ENCODE measurements at regions not wholly inside any gene's neighbourhood (a gene's known extent, or its start where the extent isn't known, plus 50 kb on each side); places are given as distances from the start of the nearest gene placed in this dataset.
A peak's percentile ranks its signal among the peaks of the same experiment; 100 is the strongest.

DNA sequence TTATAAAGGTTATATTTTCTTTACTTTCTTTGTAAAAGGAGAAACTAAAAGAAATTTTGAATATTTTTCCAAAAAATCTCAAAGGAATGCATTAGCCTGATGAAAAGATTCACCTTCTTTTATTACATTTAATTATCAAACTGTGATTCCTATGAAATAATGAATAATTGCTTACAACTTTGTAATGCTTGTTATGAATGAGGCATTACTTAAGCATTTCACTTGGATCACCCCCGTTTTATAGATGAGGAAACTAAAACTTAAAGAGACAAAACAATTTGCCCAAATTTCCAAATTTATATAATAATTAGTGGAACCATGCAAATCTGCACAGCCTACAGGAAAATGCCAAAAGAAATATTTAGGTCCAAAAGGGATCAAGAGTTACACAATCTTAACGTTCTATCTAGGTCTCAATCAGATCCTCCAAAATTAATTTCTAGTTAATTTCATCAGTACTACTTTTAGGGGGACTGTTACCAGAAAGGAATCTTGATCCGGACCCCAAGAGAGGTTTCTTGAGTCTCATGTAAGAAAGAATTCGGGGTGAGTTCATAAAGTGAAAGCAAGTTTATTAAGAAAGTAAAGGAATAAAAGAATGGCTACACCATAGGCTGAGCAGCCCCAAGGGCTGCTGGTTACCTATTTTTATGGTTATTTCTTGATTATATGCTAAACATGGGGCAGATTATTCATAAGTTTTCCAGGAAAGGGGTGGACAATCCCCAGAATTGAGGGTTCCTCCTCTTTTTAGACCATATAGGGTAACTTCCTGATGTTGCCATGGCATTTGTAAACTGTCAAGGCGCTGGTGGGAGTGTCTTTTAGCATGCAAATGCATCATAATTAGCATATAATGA lies 288.0 kb downstream of the ADGB start:
- no peak for DNase-seq

DNA sequence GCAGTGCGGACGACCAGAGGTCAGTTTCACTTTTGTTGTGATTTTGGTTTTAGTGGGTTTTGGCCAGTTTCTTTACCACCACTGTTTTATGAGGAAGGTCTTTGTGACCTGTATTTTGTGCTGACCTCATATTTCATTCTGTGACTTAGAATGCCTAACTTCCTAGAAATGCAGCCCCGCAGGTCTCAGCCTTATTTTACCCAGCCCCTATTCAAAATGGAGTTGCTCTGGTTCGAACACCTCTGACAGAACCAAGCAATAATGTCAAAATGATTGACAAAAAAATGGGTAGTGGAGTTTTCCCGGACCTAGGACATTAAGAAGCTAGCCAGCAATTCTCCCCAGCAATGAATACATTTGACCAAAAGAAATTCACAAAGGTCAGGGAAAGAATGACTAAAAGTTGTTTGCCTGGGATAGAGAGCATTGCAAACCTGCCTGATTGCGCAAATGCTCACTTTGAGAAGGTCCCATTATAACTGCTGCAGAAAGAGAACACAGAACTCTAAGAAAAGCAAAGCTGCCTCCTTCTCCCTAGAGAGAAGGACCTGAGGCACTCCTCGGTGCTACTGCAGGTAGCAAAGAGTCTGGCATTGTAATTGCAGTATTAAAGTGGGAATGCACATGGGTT lies 288.8 kb downstream of the ADGB start:
- DNase-seq: no peak

DNA sequence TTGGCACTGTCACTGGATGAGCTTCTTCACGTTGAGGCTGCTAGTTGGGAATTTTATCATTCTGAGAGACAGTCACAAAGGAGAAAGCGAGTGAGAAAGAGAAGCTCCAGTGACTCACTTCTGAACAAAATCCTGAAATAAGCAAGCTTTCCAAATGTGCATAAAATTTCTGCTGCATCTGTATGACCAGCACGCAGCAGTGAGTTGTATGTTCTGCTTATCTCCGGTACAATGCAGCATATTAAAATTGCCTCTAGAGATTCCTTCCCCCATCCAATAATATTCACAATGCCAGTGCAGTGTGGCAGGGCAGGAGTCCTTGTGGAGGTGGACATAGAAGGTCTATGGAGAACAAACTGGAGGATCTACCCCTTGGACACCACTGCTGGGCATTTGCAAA lies 290.5 kb downstream of the ADGB start:
- DNase-seq: no peak

DNA sequence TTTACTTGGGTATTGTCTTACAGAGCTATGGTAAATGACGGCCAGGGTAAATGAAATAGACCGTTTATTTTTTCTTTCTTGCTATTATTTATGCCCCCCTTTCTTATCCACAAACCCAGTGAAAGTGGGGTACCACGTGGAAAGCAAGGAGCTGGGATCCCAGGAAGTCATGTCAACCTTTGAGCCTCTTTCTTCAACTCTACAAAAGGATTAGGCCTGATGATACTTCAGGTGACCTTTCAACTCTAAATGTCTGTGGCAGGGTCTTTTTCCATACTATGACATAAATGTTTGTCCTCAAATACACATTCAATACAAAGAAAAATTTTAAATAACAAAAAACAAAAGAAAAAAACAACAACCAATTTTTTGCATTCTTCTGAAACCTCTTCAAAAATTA lies 291.4 kb downstream of the ADGB start:
- no peak for DNase-seq

DNA sequence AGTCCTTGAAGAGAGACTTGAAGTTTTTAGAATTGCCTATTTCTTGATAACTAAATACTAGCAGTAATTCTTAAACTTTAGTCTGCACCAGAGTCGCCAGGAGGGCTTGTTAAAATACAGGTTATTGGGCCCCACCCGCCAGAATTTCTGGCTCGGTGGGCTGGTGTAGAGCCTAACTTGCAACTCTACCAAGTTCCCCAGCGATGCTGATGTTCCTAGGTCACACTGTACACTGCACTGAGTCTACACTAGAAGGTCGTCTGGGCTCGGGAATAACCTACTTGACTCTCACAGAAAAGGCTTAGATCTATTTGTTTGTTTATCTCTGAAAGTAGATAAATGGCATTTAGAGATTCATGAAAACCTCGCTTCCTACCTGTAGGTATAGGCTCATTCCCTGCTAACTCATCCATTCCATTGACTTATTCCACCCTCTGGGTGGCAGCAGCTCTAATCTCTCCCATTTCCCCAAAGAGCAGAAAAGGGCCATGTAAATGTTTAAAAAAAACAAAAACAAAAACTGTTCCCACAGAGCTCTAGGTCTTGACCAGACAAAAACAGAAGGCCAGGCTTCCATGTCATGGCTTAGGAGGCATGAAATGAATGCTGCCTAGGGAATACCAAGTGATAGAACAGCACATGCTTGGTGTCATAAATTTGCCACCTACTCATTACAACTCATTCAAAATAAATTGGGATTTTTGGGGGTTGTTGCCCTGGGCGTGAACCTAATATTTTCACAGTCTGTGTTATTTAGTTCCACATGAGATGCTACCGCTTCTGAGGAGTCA lies 292.1 kb downstream of the ADGB start:
- no peak for DNase-seq

DNA sequence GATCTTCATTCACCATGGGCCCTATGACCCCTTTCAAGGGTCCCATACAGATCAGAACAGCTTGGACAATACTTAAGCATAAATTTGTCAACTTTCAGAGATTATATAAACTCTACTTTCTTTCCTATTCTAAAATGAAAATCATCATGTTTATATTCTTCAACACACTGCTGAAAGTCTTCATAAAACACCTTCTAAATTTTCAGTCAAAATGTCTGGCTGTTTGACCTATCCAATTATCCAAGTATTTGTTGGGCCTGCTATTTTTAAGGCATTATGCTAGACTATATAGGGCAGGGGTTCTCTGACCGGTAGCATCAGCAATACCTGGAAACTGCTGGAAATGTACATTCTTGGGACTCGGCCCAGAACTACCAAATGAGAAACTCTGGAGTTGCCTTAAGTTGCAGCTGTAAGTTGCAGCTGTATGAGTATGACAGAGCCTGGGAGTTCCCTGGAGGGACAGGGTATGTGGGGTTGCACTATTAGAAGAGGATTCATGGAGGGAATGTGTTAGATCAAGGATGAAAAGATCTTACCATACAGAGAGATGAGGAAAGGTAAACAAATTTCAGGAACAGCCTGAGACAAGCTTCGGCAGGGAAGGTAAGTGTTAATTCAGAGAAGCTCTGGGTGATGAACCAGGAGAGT lies 293.0 kb downstream of the ADGB start:
- DNase-seq: peak; percentile 29

DNA sequence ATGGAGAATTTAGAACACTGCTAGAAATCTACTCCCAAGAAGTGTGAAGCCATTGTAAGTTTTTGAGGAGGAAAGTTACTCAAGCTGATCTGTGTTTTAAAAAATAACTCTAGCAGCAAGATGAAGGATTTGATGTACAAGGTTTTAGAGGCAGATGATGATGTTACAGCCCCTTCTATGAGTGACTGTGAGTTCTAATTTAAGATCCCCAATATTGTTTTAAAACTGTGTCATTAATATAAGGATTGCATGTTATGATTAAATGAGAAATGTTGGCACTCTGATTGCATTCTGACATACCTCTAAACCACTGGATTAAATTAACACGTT lies 293.5 kb downstream of the ADGB start:
- DNase-seq: no peak

DNA sequence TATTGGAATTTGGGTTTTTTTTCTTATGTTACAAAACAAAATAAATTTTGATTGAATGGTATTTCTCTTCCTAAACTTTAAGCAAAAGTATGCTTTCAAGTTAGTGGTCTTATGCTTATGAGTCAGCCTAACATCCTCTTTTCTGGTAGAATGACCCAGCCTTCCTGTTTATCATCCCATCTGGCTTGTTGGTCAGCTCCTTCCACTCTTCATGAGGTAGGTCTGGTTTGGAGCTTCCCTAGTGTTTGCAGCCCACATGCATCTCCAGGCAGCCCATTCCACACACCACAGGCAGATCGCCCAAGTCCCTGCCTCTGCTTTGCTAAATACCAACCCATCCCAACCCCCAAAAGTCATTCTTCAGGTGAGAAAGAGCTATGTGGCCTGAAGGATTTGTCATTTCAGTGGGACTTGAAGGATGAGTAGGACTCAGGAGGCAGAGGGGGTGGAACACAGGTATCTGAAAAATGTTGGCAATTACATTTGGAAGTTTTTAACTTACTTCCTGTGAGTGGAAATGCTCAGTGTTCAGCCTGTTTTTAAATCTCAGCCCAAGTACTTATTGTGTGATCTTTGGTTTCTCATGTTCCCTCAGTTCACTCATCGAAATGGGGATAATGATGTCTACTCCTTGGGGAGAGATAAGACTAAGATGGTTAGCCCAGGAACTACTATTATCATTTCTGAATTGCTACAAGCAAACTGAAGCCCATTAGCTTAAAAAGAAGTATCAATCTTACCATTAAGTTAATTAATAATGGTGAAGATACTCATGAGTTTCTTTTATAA lies 294.0 kb downstream of the ADGB start:
- DNase-seq: no peak

DNA sequence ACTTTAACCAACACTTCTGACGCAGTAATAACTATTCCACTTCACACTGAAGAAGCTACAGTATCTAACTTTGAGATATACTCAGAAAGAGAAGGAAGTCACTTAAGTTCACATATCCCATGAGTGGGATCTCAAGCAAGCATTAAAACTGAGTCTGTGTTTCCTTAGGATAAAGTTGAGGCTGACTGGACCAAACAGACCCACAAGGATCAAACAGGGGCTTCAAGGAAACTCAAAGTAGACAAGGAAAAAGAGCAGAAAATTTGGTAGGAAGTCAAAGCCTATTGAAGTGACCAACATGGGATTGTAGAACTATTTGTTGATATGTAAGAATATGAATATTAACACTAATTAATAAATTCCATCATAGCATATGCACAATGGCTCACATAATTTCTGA lies 294.9 kb downstream of the ADGB start:
- no peak for DNase-seq

DNA sequence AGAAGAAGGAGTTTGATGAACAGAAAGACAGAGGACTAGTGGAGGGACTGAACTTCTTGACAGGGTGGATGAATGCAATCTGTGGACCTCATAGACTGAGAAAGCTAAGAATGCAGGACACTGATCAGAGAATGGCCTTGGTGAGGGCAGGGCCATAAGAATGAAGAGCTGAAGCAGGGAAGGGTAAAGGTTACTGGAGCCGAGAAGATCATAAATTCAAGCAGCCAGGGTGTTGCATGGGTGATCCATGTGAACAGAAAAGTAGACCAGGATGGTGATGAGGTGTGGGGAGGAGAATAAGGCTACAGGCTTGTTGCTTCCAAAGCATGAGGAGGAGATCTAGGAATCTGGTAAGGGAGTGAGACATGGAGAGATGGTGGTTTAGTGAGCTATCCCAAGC lies 295.9 kb downstream of the ADGB start:
- no peak for DNase-seq

DNA sequence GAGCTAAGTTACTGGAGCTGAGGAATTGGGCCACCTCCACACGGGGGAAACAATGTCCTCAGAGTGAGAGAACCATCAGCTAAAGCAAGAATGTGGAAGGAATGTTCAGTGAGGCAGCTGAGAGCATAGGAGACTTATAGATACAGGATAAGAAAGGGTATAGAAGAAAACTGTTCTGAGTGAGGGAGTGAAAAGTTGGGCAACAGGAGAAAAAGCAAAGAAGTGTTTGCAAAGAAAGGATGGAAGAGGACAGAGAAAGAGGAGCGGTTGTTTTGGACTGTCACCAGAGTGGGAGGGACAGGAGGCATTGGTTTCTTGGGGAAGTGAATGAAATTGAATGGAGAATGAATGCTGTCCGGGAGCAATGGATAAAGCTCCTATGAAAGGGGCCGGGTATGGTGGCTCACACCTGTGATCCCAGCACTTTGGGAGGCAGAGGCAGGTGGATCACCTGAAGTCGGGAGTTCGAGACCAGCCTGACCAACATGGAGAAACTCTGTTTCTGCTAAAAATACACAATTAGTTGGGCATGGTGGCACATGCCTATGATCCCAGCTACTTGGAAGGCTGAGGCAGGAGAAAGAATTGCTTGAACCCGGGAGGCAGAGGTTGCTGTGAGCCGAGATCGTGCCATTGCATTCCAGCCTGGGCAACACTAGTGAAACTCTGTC lies 296.5 kb downstream of the ADGB start:
- DNase-seq: no peak

DNA sequence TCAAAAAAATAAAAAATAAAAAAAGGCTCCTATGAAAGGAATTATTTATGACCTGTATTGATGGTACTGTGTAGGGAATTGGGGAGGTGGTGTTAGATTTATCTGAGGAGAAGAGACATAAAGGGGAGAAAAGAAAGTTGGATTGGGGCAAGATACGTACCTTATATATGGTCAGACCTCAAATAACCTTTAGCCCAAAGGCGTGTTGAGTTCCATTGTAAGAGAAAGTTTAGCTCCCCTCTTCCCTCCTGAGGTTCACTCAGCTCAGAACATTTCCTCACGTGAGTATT lies 296.9 kb downstream of the ADGB start:
- DNase-seq: no peak

DNA sequence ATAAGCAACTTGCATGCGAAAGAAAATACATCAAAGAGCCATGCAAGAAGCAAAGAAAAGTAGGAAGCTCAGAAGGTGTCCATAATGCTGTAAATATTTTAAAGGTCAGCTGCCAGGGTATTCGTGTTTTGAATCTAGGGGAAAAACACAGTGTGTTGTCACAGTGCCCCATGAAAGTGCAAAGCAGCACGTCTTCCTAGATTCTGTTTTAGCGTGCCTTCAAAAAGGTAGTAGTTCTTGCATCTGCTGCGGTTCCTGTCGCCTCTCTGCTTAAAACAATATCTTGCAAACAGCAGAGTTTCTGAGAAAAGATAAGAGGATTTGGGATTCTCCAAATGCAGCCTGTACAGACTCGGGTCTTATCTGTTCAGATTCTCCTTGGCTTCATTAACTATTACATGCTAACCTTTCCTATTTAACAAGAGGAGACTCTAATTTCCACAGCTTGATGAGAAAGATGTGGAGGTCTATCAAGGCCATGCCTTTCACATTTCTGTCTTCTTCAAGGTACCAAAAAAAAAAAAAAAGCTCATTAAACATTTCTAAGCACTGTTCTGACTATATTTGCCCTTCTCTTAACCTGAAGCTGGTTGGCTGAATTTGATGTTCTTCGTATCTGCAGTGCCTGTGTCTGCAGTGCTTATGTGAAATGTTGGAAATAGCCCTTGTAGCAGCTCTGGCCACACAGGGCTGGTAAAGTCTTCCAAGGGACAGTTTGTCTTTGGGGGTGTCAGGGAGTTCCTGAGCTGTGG lies 297.5 kb downstream of the ADGB start:
- no peak for DNase-seq

DNA sequence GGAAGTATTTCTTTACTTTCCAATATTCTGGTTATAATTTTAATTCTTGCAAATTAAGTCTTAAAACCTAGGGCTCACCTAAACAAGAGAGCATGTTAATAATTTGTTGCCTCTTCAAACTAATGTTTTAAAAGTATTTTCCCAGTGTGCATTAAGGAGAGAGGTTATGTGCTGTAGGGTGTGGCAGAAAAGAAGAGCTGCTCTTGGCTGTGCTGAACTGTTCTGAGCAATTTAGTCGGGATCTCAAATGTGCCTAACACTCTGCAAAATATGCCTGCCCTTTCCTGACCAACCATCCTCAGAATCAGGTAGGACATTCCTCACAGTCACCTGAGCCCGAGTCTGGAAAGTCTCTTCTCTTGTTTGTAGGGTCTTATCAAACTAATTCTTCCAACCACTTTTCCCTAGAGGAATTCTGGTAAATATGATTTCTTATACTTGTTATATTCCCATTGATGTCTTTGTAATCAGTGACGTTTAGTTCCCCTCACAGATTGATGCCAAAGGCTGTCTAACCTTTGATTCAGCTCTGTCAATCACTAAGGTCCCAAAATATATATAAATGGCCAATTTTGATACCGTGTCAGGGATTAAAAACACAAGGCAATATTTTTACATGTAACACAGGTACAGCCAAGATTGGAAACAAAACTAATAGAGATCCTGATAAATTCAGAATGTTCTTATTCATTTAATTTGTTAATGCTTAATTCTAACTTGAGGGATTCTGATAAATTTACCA lies 298.4 kb downstream of the ADGB start:
- DNase-seq: no peak

DNA sequence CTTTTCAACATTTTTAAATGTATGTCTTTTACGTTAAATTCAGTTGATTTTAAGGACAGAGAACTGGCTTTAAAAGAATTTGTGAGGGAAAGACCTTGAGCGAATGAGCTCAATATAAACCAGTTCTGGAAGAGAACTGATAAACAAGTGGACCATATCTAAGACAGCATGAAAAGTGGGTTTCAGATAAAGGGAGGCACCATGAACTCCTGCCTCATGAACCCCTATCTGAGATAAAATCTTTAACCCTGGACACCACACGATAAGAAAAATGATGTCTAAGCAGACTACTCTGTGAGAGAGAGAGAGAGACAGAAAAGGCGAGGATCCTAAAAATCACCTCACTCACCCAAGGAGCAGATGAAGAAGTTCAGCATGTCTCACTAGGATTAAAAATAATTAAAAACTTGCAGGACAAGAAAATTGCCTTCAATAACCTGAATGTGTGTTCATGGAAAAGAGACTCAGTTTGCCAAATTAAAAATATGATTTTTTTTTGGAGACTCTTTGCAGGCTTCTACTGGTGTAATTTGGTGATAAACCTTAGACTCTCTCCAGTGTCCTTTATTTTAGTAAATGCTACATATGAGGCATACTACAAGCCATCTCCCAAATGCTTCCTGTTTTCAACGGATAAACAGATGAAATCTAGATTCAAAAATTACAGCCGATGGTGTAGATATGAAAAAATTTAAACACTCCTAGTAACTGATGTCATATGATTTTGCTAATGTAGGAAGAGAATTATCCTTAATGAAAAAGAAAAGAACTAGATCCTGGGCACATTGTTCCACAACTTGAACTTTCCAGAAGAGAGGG lies 299.5 kb downstream of the ADGB start:
- DNase-seq: no peak

DNA sequence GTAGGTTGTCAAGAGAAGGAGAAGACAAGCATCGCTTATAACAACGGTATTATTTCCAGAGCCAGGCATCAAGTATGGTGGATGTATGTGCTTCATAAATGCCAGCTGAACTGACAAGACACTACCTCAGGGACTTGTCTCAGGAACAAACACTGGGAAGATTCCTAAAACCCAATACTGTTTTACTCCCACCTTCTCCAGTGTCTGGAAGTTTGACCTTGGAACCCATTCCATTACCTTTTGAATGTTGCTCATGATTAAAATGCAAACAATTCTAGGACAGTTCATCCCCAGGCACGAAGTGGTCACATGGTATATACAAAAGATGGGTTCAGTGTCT lies 300.1 kb downstream of the ADGB start:
- no peak for DNase-seq

DNA sequence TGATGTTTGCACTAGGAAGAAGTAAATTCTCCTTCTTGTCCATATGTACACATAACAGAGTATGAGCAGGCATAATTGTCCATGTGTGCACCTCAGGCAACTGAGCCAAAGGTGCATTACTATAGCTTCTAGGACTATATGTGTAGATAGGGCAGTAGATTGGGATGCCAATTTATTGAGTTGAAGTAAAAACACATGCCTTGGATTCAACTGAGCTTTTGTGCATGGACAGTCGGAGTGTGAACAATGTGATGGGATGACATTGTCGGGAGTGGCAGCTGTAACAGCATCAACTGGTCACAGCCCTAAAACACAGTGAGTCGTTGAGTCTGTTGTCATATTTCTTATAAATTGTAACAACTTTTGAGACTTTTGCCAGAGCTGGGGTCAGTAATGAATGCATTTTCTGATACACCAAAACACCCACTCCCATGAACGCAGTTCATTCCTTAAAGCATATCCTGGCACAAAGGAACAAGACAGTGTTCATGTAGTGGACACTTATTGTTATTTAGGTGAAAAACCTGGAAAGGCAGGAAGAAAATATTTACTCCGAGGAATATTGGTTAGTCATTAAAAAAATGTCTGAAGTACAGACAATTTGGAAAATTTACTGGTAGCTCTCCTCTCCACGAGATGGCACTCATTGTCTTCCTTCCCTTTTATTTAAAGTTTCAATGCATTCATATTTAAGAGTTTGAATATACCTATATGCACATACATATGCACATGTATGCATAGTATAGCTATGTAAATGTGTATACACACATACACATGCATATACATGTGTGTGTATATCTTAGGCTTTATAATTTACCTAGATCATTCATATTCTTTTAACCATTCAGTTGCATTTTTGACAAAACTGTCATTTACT lies 302.0 kb upstream of the STXBP5 start:
- no peak for DNase-seq

DNA sequence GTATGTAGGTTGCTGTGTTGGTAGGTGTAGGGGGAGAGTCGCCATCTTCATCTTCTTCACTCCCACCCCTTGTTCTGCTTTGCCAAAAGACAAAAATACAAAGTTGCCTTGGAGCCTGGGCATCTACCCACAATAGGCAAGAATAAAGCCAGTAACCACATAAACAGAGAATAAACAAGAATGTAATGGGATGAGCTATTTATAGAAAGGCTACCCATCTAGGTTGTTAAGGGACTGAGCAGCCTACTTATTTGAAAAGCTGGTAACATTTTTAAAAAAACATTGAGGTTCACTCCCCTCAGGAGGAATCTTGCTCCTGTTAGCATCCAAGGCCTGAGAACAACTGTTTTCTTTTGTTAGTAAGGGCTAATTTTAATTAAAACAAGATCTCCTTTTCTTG lies 301.4 kb upstream of the STXBP5 start:
- no peak for DNase-seq

DNA sequence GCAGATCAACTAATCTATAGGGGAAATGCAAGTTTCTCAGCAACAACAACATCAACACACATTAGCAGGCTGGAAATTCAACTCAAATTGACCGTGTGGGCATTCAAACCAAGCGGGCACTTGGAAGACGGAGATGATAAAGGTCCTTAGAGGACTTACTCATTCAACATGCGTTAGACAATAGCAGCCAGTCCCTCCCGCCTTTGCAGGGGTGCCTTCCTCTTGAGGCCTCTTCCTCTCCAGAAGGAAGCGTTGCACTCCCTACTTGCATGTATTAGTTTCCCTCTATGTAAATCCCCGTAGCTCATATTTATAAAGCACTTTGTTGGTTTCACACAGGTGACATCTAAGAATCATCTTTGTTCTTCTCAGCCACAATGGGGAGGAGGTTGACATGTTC lies 300.8 kb upstream of the STXBP5 start:
- no peak for DNase-seq
